Glomerular visceral epithelial cell (primary cell): ENCODE measurements at regions not wholly inside any gene's neighbourhood (a gene's known extent, or its start where the extent isn't known, plus 50 kb on each side); places are given as distances from the start of the nearest gene placed in this dataset.

ENCODE experiments used
- DNase-seq: peaks from one replicate; pipeline ENCODE4 v3.0.0-alpha.2; 2016; ENCODE audit errors: extremely low spot score

DNA sequence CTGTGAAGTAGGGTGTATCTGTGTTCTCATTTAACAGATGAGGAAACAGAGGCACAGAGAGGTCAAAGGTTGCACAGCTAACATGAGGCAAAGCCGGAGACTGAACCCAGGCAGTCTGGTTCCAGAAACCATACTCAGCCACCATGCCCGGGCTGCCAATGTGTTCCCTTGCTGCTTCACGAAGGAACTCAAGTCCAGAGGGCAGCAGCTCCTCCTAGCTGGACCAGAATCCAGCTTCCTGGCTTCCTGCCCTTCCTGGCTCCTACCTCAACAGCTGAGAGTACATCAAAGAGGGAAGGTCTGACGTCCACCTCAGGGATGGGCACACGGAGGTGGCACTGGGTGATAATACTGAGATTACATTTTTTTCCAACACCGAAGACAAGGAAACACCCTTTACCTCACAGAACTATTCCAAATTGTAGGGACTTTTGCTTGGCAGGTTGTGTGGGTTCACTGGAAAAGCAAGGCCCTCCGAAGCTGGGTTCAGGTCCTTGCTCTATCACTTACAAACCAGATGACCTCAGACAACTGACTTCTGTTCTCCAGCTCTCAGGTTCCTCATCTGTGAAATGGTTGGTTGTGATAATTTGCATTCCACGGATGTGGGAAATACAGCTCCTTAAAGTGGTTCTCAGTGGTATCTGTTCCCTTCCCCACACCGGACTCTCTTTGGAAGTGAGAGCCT is 154.1 kb upstream of the ZMIZ1 start:
- no peak for DNase-seq

- DNase-seq, result no peak
Observed at GRCh38 chr10:78915190-78915518, 153.6 kb upstream of the ZMIZ1 start.

DNA sequence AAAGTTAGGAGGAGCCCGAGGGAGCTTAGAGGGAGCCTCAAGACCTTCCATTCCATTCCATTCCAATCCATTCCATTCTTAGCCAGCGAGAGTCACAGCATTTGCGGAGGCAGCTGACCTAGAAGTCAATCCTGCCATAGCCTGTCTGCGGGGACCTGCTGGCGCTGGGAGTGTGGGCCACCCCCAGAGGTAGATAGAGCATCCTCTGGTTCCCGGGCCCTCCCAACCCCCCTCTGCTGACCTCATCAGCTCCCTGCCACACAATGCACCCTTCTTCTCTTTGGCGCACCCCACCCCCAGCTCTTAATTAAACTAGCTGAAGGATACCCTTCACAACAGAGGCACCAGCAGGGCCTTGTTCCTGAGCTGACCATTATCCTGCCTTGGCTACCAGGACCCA is 152.5 kb upstream of the ZMIZ1 start:
- no peak for DNase-seq

GRCh38 chr10:78919181-78919966 is 149.4 kb upstream of the ZMIZ1 start:
- DNase-seq, result no peak

- DNase-seq, result no peak
Observed at GRCh38 chr10:78920011-78920410, 148.8 kb upstream of the ZMIZ1 start.

- no peak for DNase-seq
Observed at GRCh38 chr10:78921895-78922294, 146.9 kb upstream of the ZMIZ1 start.

GRCh38 chr10:78923647-78924318 is 145.0 kb upstream of the ZMIZ1 start:
- no peak for DNase-seq

- no peak for DNase-seq
Observed at GRCh38 chr10:78924319-78925003, 144.3 kb upstream of the ZMIZ1 start.

DNA sequence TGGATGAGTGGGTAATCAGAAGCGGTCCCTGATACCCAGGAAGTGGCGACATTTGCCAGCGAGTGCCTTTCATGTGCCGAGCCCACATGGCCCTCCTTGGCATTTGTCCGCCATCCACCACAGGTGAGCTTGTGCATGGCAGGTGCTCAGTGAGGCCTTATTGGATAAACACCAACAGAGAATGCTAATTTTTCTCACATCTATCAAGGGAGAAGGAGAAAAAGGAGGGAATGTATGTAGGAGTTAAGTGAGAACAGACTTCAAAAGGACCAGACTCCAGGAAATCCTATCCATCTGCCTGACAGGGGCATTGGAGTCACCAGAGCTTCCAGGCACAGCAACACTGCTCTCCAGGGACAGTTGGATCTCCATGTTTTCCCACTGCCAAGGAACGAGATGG is 143.5 kb upstream of the ZMIZ1 start:
- DNase-seq, result no peak

GRCh38 chr10:78925800-78926319 is 142.9 kb upstream of the ZMIZ1 start:
- peak; percentile 86 for DNase-seq

DNA sequence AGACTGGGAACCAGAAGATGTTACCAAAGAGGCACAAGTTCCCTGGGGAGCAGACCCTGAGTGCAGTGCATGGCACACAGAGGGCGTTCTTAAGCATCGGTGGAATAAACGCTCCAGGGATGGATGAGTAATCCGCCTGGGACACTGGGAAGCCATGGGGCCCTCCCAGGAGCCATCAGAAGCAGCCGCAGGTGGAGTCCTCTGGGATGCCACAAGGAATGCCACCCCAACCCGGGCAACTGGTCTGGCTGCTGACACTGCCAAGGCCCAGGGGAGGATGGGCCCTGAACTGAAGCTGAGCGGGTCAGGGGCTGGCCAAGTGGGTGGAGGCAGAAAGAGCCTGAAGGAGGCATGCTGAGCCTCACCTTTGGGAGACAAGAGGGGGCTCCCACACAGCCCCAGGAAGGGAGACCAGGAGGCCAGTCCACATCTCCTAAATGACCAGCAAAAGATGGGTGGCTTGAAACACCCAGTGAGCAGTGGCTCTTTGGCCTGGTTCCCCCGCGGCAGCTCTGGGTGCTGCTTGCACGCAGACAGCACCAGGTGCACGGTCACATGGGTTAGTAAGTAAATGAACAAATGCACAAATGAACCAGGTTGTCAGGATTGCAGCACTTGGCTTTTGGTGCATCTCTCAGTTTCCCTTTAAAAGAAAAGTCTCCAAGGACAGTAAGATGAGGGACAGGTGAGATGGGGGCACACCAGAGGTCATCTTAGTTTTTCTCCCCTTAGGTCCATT is 141.3 kb upstream of the ZMIZ1 start:
- no peak for DNase-seq

GRCh38 chr10:78928330-78928729 is 140.4 kb upstream of the ZMIZ1 start:
- DNase-seq, result no peak

DNA sequence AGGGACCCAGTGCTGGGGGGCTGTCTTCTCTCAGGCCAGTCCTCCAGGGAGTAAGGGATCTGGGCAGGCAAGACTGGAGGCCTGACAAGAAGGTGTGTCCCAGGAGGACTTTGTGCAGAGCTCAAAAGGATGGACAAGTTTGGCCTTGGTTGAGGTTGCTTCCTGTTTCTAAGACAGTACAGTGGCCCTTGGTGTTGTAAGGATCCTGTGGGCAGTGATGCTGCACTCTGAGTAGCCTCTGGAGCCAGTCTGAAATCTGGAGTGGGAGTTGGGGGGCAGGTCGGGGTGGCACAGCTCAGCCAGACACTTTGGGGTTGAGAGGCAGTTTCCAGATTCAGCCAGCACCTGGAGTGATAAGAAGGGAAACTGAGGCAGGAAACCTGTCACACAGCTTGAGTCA is 139.2 kb upstream of the ZMIZ1 start:
- no peak for DNase-seq

DNA sequence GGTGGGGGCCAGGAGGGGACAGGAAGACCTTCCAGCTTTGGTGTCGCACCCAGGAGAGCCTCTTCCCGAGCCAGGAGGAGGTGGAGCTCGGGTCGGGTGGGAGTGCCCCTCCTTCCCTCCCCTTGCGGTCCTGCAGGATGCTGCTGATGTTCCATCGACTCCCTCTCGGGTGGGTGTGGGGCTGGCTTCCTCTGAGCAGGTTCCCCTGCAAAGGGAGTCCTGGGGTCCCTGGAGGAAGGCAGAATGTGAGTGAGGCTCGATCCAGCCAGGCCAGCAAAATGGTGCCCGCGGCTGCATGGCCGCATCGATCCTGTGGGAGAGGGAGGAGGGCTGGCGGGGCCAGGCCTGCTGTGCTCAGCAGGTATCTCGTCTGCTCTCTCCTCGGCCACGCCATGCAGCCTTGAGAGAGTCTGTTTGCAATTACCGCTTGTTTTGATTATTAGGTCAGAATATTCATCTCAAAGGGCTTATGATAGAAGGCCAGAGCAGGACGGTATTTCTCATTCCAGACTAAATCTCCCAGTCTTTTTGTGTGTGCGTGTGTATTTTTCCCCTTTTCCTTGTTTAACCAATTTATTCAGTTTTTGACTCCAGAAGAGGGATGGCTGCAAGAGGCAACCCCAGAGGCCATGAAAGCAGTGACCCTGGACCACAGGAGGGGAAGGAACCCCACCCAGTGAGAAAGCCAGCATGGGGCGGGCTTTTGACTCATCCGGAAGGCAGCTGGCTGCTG is 137.3 kb upstream of the ZMIZ1 start:
- DNase-seq, result peak; percentile 66

DNA sequence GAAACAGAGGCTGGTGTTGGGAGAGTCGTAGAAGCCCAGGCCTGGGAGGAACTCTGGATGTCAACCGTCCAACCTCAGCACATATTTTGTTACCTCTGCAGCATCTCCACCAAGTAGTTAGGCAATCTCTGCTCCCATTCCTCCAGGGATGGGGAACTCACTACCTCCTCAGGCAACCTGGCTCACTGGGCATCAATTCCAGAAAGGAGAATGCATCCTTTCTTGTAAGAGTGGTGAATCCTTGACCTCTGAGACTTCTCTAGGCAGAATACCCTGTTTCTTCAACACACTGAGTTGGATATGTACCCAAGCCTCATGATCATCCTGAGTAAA is 136.7 kb upstream of the ZMIZ1 start:
- DNase-seq, result no peak

- no peak for DNase-seq
Observed at GRCh38 chr10:78932861-78933260, 135.9 kb upstream of the ZMIZ1 start.

GRCh38 chr10:78933828-78934531 is 134.8 kb upstream of the ZMIZ1 start:
- DNase-seq, result no peak

DNA sequence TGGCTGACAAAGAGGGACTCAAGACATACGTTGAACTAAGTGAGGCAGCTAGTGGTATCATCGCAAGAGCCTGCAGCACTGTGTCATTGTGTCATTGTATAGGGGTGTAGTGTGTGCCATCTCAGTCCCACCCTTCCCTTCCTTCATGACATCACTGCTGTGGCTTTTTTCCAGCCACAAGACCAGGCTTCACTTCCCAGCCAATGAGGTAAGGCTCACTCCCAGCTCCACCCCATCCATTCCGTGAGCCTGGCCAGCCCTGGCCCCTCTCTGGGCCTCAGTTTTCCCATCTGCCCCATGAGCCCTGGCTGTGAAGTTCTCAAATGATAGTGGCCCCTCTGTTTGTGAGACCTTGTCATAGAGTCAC is 134.3 kb upstream of the ZMIZ1 start:
- no peak for DNase-seq

DNA sequence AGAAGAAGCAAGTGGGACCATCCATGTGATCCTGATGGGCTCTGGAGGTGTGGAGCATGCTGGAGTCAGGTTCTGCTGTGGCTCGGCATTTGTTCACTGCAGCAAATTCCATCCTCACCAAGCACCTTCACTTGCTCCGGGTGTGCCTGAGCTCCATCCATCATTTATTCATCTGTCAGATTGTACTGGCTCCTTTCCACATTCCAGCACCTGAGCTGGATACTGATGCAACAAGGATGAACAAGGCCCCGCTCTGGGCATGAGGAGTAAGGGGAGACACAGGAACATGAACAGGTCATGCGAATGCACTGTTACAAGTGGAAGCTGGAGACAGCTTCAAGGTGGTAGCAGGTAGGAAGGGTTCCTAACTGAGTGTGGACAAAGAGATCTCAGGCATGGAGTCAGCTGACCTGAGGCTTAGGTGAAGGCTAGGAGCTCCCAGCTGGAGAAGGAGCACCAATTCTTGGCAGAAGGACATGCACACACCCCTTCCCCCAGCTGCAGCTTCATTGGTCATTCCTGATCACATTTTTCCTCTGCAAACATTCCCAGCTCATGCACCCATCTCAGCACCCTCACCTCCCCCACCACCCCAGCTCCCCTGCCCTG is 133.7 kb upstream of the ZMIZ1 start:
- no peak for DNase-seq
